ENCODE measurements at regions not wholly inside any gene's neighbourhood (a gene's known extent, or its start where the extent isn't known, plus 50 kb on each side); places are given as distances from the start of the nearest gene placed in this dataset.

DNA sequence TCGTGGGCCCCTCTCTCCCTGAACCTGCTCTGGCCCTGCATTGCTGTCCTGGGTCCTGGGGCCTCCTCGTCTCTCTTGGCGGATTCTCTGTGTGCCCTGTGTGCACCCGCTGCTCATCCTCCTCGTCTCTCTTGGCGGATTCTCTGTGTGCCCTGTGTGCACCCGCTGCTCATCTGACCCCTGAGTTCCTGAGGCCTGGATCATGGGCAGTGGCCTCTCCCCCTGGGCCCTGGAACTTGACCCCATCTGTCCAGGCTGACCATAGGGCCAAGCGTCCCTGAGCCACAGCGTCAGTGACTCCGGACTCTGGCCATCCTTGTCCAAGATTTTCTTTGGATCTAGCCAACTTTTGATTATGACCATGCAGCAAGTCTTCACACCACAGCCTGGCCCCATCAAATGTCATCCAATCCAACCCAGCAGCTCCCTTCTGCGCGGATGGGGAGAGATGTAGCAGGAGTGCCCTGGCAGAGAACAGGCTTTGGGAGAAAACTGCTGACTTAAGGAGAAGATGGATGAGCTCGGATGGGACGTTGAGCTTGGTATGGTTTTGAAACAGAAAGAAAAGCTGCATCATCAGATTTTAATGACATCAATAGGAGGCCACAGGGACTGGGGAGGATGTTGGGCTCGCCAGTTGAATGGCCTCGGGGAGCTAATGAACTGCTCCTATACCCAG lies 455.1 kb upstream of the HS6ST1 start:
- no peak for TF ChIP-seq CTCF (conservative IDR thresholded peaks at IDR 0.05)
- TF ChIP-seq EZH2 (IDR thresholded peaks at IDR 0.05; ENCODE audit: low read depth), result no peak
